ENCODE measurements at regions not wholly inside any gene's neighbourhood (a gene's known extent, or its start where the extent isn't known, plus 50 kb on each side); places are given as distances from the start of the nearest gene placed in this dataset.

- TF ChIP-seq CTCF (conservative IDR thresholded peaks at IDR 0.05) (no peak), ZFX (IDR thresholded peaks at IDR 0.05) (no peak)
These were observed 618.7 kb downstream of the DNAH5 start for GRCh38 chr5:13325765-13326164.
